Natural killer cell treated with Interleukin-12 subunit alpha and Interleukin-12 subunit beta and Interleukin-15 and Interleukin-18, amount 100 ng/mL, for 72 hours (primary cell): ENCODE measurements at regions not wholly inside any gene's neighbourhood (a gene's known extent, or its start where the extent isn't known, plus 50 kb on each side); places are given as distances from the start of the nearest gene placed in this dataset.

Experiments used
- ATAC-seq, 2 donors: fragments of 150-1000 bp; cut with Tn5 transposase in 1 of 2; sonication (Bioruptor Pico), chemical (Tn5 transposase) in 1 of 2; 2 replicates each; pipeline ENCODE4 v1.10.0; 2021
- DNase-seq: peaks from one replicate; pipeline ENCODE4 v3.0.0; 2022; ENCODE audit warnings: low spot score
- H3K27ac Mint-ChIP-seq, 2 donors: 1 replicate in 1 of 2; 2 replicates in 1 of 2; pipeline ENCODE4 v1.8.0; 2022; ENCODE audit warnings: mixed read lengths in 2 of 2, mild to moderate bottlenecking in 1 of 2, moderate library complexity in 1 of 2
- H3K27me3 Mint-ChIP-seq, 2 donors: 1 replicate in 1 of 2; 2 replicates in 1 of 2; pipeline ENCODE4 v1.8.0; 2022; ENCODE audit warnings: mixed read lengths in 2 of 2
- H3K36me3 Mint-ChIP-seq: one replicate; pipeline ENCODE4 v1.8.0; 2022; ENCODE audit warnings: mixed read lengths
- H3K4me1 Mint-ChIP-seq, 2 donors: 1 replicate in 1 of 2; 2 replicates in 1 of 2; pipeline ENCODE4 v1.8.0; 2022; ENCODE audit warnings: low read depth in 2 of 2, mixed read lengths in 2 of 2, mild to moderate bottlenecking in 1 of 2
- H3K4me3 Mint-ChIP-seq: one replicate; pipeline ENCODE4 v1.8.0; 2022; ENCODE audit warnings: mixed read lengths
- H3K9me3 Mint-ChIP-seq: 2 replicates; pipeline ENCODE4 v1.8.0; 2022; ENCODE audit warnings: mixed read lengths

GRCh38 chr4:30822911-30823551 is 102.9 kb downstream of the PCDH7 start:
- no peak for DNase-seq
- no peak for ATAC-seq
- Mint-ChIP-seq H3K27me3 (no peaks in the 10 kb centered on the region), H3K9me3 (peaks cover 15% of the 10 kb centered on the region), H3K4me1 (no peaks in the 10 kb centered on the region), H3K36me3 (peaks cover 3% of the 10 kb centered on the region), H3K27ac (no peak overlapping the region), H3K4me3 (no peak overlapping the region)

- peaks cover 7% of the 10 kb centered on the region for H3K9me3 Mint-ChIP-seq
- no peaks in the 10 kb centered on the region for H3K36me3 Mint-ChIP-seq
- no peak overlapping the region for H3K27ac Mint-ChIP-seq
- H3K4me1 Mint-ChIP-seq, result no peaks in the 10 kb centered on the region
- no peak overlapping the region for H3K4me3 Mint-ChIP-seq
- ATAC-seq (no peak), DNase-seq (no peak)
- H3K27me3 Mint-ChIP-seq, result no peaks in the 10 kb centered on the region
Observed at GRCh38 chr4:30825008-30825770, 105.0 kb downstream of the PCDH7 start.

- no peak for ATAC-seq
- Mint-ChIP-seq H3K27me3 (no peaks in the 10 kb centered on the region), H3K36me3 (peaks cover 4% of the 10 kb centered on the region), H3K27ac (no peak overlapping the region), H3K4me1 (no peaks in the 10 kb centered on the region), H3K9me3 (peaks cover 12% of the 10 kb centered on the region), H3K4me3 (no peak overlapping the region)
- DNase-seq, result no peak
Observed at GRCh38 chr4:30828264-30828926, 108.2 kb downstream of the PCDH7 start.

GRCh38 chr4:30832639-30833038 is 112.5 kb downstream of the PCDH7 start:
- Mint-ChIP-seq H3K27ac (no peak overlapping the region), H3K4me1 (no peaks in the 10 kb centered on the region), H3K9me3 (peaks cover 11% of the 10 kb centered on the region), H3K4me3 (no peak overlapping the region), H3K27me3 (no peaks in the 10 kb centered on the region), H3K36me3 (peaks cover 4% of the 10 kb centered on the region)
- no peak for DNase-seq
- ATAC-seq, result no peak

GRCh38 chr4:30833206-30833605 is 113.0 kb downstream of the PCDH7 start:
- Mint-ChIP-seq H3K4me3 (no peak overlapping the region), H3K27ac (no peak overlapping the region), H3K4me1 (no peaks in the 10 kb centered on the region), H3K36me3 (peaks cover 4% of the 10 kb centered on the region), H3K27me3 (no peaks in the 10 kb centered on the region), H3K9me3 (peaks cover 11% of the 10 kb centered on the region)
- DNase-seq, result no peak
- no peak for ATAC-seq

- no peaks in the 10 kb centered on the region for H3K27me3 Mint-ChIP-seq
- no peaks in the 10 kb centered on the region for H3K4me1 Mint-ChIP-seq
- no peak overlapping the region for H3K4me3 Mint-ChIP-seq
- peaks cover 9% of the 10 kb centered on the region for H3K36me3 Mint-ChIP-seq
- H3K27ac Mint-ChIP-seq, result no peak overlapping the region
- peaks cover 13% of the 10 kb centered on the region for H3K9me3 Mint-ChIP-seq
- ATAC-seq, result no peak
- DNase-seq, result no peak
Observed at GRCh38 chr4:30835044-30835443, 114.9 kb downstream of the PCDH7 start.

- Mint-ChIP-seq H3K4me1 (no peaks in the 10 kb centered on the region), H3K36me3 (peaks cover 5% of the 10 kb centered on the region), H3K27ac (no peak overlapping the region), H3K27me3 (no peaks in the 10 kb centered on the region), H3K4me3 (no peak overlapping the region), H3K9me3 (peaks cover 8% of the 10 kb centered on the region)
- no peak for DNase-seq
- no peak for ATAC-seq
Observed at GRCh38 chr4:30836231-30836630, 116.1 kb downstream of the PCDH7 start.

GRCh38 chr4:30837131-30837539 is 117.0 kb downstream of the PCDH7 start:
- H3K4me1 Mint-ChIP-seq, result no peaks in the 10 kb centered on the region
- no peak overlapping the region for H3K4me3 Mint-ChIP-seq
- peaks cover 5% of the 10 kb centered on the region for H3K36me3 Mint-ChIP-seq
- H3K9me3 Mint-ChIP-seq, result peaks cover 8% of the 10 kb centered on the region
- no peaks in the 10 kb centered on the region for H3K27me3 Mint-ChIP-seq
- DNase-seq (no peak), ATAC-seq (no peak)
- H3K27ac Mint-ChIP-seq, result no peak overlapping the region

GRCh38 chr4:30837861-30838260 is 117.7 kb downstream of the PCDH7 start:
- no peak for ATAC-seq
- DNase-seq, result no peak
- Mint-ChIP-seq H3K9me3 (peaks cover 12% of the 10 kb centered on the region), H3K27ac (no peak overlapping the region), H3K36me3 (peaks cover 5% of the 10 kb centered on the region), H3K27me3 (no peaks in the 10 kb centered on the region), H3K4me1 (no peaks in the 10 kb centered on the region), H3K4me3 (no peak overlapping the region)

- DNase-seq (no peak), ATAC-seq (no peak)
- peaks cover 12% of the 10 kb centered on the region for H3K9me3 Mint-ChIP-seq
- peaks cover 5% of the 10 kb centered on the region for H3K36me3 Mint-ChIP-seq
- H3K4me1 Mint-ChIP-seq, result no peaks in the 10 kb centered on the region
- no peak overlapping the region for H3K27ac Mint-ChIP-seq
- H3K4me3 Mint-ChIP-seq, result no peak overlapping the region
- no peaks in the 10 kb centered on the region for H3K27me3 Mint-ChIP-seq
Observed at GRCh38 chr4:30838331-30838730, 118.2 kb downstream of the PCDH7 start.

- no peak for DNase-seq
- Mint-ChIP-seq H3K4me3 (no peak overlapping the region), H3K4me1 (no peaks in the 10 kb centered on the region)
Observed at GRCh38 chr4:30839583-30840520, 119.7 kb downstream of the PCDH7 start.

GRCh38 chr4:30840571-30840970 is 120.4 kb downstream of the PCDH7 start:
- DNase-seq (no peak), ATAC-seq (no peak)
- no peaks in the 10 kb centered on the region for H3K27me3 Mint-ChIP-seq
- no peaks in the 10 kb centered on the region for H3K4me1 Mint-ChIP-seq
- no peak overlapping the region for H3K4me3 Mint-ChIP-seq
- peaks cover 12% of the 10 kb centered on the region for H3K9me3 Mint-ChIP-seq
- peaks cover 5% of the 10 kb centered on the region for H3K36me3 Mint-ChIP-seq
- H3K27ac Mint-ChIP-seq, result no peak overlapping the region

More at GRCh38 chr4:30839583-30840520, 119.7 kb downstream of the PCDH7 start:
- Mint-ChIP-seq H3K27me3 (no peaks in the 10 kb centered on the region), H3K27ac (no peak overlapping the region), H3K9me3 (peaks cover 12% of the 10 kb centered on the region), H3K36me3 (peaks cover 5% of the 10 kb centered on the region)
- no peak for ATAC-seq

- DNase-seq (no peak), ATAC-seq (no peak)
- Mint-ChIP-seq H3K4me3 (no peak overlapping the region), H3K36me3 (peaks cover 5% of the 10 kb centered on the region), H3K9me3 (peaks cover 12% of the 10 kb centered on the region), H3K27ac (no peak overlapping the region), H3K4me1 (no peaks in the 10 kb centered on the region), H3K27me3 (no peaks in the 10 kb centered on the region)
Observed at GRCh38 chr4:30842142-30842541, 122.0 kb downstream of the PCDH7 start.
